ENCODE measurements at regions not wholly inside any gene's neighbourhood (a gene's known extent, or its start where the extent isn't known, plus 50 kb on each side); places are given as distances from the start of the nearest gene placed in this dataset.

- H3K4me2 ChIP-seq (ENCODE audit: low read depth, low read length, poor library complexity, severe bottlenecking) = no peak overlapping the region
- no peak overlapping the region for H3K9ac ChIP-seq (ENCODE audit: low read depth, low read length, poor library complexity, severe bottlenecking)
Observed at GRCh38 chr5:52328220-52328806, 459.4 kb upstream of the ITGA1 start.

DNA sequence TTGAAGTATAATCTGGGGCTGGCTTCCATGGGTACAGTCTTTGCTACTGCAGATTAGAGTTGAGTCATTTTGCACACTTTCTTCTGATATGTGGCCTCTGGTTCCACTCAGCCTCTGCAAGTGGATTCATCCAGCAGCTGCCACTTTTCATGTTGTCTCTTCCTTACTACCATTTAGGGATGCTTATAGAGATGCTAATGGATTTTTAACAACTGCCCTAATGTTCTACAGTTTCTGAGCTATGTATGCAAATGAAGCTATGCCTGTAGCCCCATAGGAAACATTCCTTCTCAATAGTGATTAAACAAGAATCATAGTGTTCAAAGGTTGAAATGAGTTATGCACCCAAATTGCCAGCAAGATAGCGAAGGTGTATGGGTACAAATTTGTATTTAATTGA, 456.0 kb upstream of the ITGA1 start:
- Histone ChIP-seq H3K4me2 (ENCODE audit: low read depth, low read length, poor library complexity, severe bottlenecking) (no peak overlapping the region), H3K4me3 (ENCODE audit: low read length, poor library complexity, severe bottlenecking) (no peak overlapping the region), H3K9me3 (ENCODE audit: insufficient read depth, low read depth, low read length) (peaks cover 3% of the 10 kb centered on the region; the same call in 1 of the 2 replicates), H2AFZ (ENCODE audit: low read length) (no peak overlapping the region), H4K20me1 (ENCODE audit: insufficient read depth, low read length, poor library complexity, severe bottlenecking) (no peaks in the 10 kb centered on the region), H3K9ac (ENCODE audit: low read depth, low read length, poor library complexity, severe bottlenecking) (no peak overlapping the region), H3K4me1 (ENCODE audit: insufficient read depth, low read length, poor library complexity, severe bottlenecking) (peaks cover 8% of the 10 kb centered on the region), H3K27me3 (ENCODE audit: insufficient read depth, low read length, poor library complexity, severe bottlenecking) (no peaks in the 10 kb centered on the region), H3K36me3 (ENCODE audit: insufficient read depth, low read length) (no peaks in the 10 kb centered on the region), H3K79me2 (ENCODE audit: insufficient read depth, low read length) (no peaks in the 10 kb centered on the region), H3K9me2 (replicated peaks; ENCODE audit: low read depth, low read length) (no peaks in the 10 kb centered on the region), H3F3A (ENCODE audit: low read depth) (no peaks in the 10 kb centered on the region)
- TF ChIP-seq EZH2phosphoT487 (IDR thresholded peaks at IDR 0.05; ENCODE audit: borderline replicate concordance) (no peak), CTCF (conservative IDR thresholded peaks at IDR 0.05; ENCODE audit: low read length) (no peak)

More at GRCh38 chr5:52328220-52328806, 459.4 kb upstream of the ITGA1 start:
- TF ChIP-seq EZH2phosphoT487 (IDR thresholded peaks at IDR 0.05; ENCODE audit: borderline replicate concordance) = no peak
- TF ChIP-seq CTCF (conservative IDR thresholded peaks at IDR 0.05; ENCODE audit: low read length) = no peak
- Histone ChIP-seq H3F3A (ENCODE audit: low read depth) (no peaks in the 10 kb centered on the region), H3K4me1 (ENCODE audit: insufficient read depth, low read length, poor library complexity, severe bottlenecking) (no peaks in the 10 kb centered on the region), H3K36me3 (ENCODE audit: insufficient read depth, low read length) (no peaks in the 10 kb centered on the region), H3K9me3 (ENCODE audit: insufficient read depth, low read depth, low read length) (peaks cover 3% of the 10 kb centered on the region; the same call in 1 of the 2 replicates), H3K9me2 (replicated peaks; ENCODE audit: low read depth, low read length) (no peaks in the 10 kb centered on the region), H3K4me3 (ENCODE audit: low read length, poor library complexity, severe bottlenecking) (no peak overlapping the region), H3K27me3 (ENCODE audit: insufficient read depth, low read length, poor library complexity, severe bottlenecking) (no peaks in the 10 kb centered on the region), H2AFZ (ENCODE audit: low read length) (no peak overlapping the region), H4K20me1 (ENCODE audit: insufficient read depth, low read length, poor library complexity, severe bottlenecking) (no peaks in the 10 kb centered on the region), H3K79me2 (ENCODE audit: insufficient read depth, low read length) (no peaks in the 10 kb centered on the region)

DNA sequence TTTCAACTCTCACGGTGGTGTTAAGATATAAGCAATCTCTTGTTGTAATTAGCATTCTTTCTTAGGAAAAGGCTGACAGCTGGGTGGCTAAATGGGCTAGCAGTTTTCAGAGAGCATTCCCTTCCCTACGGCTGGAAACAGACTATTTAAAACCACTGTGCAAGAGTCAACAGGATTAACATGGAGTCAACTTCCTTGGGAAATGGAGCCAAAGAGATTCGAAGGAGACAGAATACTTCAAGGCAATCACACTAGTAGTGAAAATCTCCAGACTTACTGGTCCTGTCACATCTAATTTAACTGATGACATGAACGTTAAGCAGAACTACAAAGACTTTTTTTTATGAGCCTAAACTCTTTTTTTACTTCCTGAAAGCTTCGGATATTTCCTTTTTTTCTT, 453.3 kb upstream of the ITGA1 start:
- Histone ChIP-seq H3K79me2 (ENCODE audit: insufficient read depth, low read length) (no peaks in the 10 kb centered on the region), H4K20me1 (ENCODE audit: insufficient read depth, low read length, poor library complexity, severe bottlenecking) (no peaks in the 10 kb centered on the region), H3K27me3 (ENCODE audit: insufficient read depth, low read length, poor library complexity, severe bottlenecking) (no peaks in the 10 kb centered on the region)

More for the DNA sequence above, 453.3 kb upstream of the ITGA1 start:
- no peak overlapping the region for H3K9ac ChIP-seq (ENCODE audit: low read depth, low read length, poor library complexity, severe bottlenecking)
- peaks cover 3% of the 10 kb centered on the region; the same call in 1 of the 2 replicates for H3K9me3 ChIP-seq (ENCODE audit: insufficient read depth, low read depth, low read length)
- H3K4me1 ChIP-seq (ENCODE audit: insufficient read depth, low read length, poor library complexity, severe bottlenecking) = peaks cover 8% of the 10 kb centered on the region
- no peak overlapping the region for H3K4me3 ChIP-seq (ENCODE audit: low read length, poor library complexity, severe bottlenecking)
- H3K4me2 ChIP-seq (ENCODE audit: low read depth, low read length, poor library complexity, severe bottlenecking) = no peak overlapping the region
- no peaks in the 10 kb centered on the region for H3K9me2 ChIP-seq (replicated peaks; ENCODE audit: low read depth, low read length)
- H3K36me3 ChIP-seq (ENCODE audit: insufficient read depth, low read length) = no peaks in the 10 kb centered on the region
- TF ChIP-seq CTCF (conservative IDR thresholded peaks at IDR 0.05; ENCODE audit: low read length) = no peak
- TF ChIP-seq EZH2phosphoT487 (IDR thresholded peaks at IDR 0.05; ENCODE audit: borderline replicate concordance) = no peak
- H2AFZ ChIP-seq (ENCODE audit: low read length) = peak overlapping the region; percentile 1; the same call in 1 of the 2 replicates
- H3F3A ChIP-seq (ENCODE audit: low read depth) = no peaks in the 10 kb centered on the region

All from Loucy (cell line).